ENCODE measurements at regions not wholly inside any gene's neighbourhood (a gene's known extent, or its start where the extent isn't known, plus 50 kb on each side); places are given as distances from the start of the nearest gene placed in this dataset.

DNA sequence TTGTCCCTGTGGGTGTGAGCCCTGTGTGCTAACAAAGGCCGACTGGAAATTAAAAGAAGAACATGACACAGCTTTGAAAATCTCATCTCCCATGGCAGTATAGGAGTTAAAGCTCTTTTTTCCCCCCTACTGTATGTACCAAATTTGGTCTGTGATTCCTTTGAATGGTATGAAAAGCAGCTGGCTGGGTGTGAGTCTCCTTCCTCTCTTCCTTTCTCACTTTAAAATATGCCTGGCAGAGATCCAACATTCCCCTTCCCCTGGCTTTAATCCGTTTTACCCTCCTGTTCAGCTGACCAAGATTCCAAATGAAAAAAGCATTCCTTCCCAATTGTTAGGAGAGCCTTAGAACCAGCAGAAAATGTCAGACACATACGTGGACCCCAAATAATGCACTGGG lies 225.0 kb upstream of the CELF2 start:
- FAIRE-seq, result peak; percentile 92
- dilution Hi-C loops (cut with MboI; ENCODE audit: extremely low pct_ligation_motif_present, low sequenced_read_pairs), result no loop called here
- H2AFZ ChIP-seq (ENCODE audit: control insufficient read depth, low read length), result no peak overlapping the region
- H3K27ac ChIP-seq (ENCODE audit: control insufficient read depth, insufficient read depth, low read length), result peak overlapping the region; percentile 59
- no peaks in the 10 kb centered on the region for H3K27me3 ChIP-seq (ENCODE audit: control insufficient read depth, extremely low read depth, insufficient read depth, low read length)
- peaks cover 0 to 5% of the 10 kb centered on the region in 2 experiments for H3K36me3 ChIP-seq (ENCODE audit: control insufficient read depth in 2 of 2, extremely low read depth in 1 of 2, insufficient read depth in 2 of 2, low read length in 2 of 2)
- peaks cover 67% of the 10 kb centered on the region for H3K4me1 ChIP-seq (ENCODE audit: control insufficient read depth, extremely low read depth, insufficient read depth, low read length)
- TF ChIP-seq EZH2 (IDR thresholded peaks at IDR 0.05; ENCODE audit: low read length), result no peak
- TF ChIP-seq, protein P1, sequence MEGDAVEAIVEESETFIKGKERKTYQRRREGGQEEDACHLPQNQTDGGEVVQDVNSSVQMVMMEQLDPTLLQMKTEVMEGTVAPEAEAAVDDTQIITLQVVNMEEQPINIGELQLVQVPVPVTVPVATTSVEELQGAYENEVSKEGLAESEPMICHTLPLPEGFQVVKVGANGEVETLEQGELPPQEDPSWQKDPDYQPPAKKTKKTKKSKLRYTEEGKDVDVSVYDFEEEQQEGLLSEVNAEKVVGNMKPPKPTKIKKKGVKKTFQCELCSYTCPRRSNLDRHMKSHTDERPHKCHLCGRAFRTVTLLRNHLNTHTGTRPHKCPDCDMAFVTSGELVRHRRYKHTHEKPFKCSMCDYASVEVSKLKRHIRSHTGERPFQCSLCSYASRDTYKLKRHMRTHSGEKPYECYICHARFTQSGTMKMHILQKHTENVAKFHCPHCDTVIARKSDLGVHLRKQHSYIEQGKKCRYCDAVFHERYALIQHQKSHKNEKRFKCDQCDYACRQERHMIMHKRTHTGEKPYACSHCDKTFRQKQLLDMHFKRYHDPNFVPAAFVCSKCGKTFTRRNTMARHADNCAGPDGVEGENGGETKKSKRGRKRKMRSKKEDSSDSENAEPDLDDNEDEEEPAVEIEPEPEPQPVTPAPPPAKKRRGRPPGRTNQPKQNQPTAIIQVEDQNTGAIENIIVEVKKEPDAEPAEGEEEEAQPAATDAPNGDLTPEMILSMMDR (optimal IDR thresholded peaks at IDR 0.05 in 1 of 3, IDR thresholded peaks at IDR 0.05 in 1 of 3, conservative IDR thresholded peaks at IDR 0.05 in 1 of 3; ENCODE audit: extremely low read depth in 1 of 3, insufficient read depth in 2 of 3, low read length in 3 of 3), result no peak
- peak overlapping the region; percentile 63 for H3K9ac ChIP-seq (ENCODE audit: control insufficient read depth, extremely low read depth, insufficient read depth, low read length)
- peak overlapping the region; percentile 86 for H3K4me2 ChIP-seq (ENCODE audit: control insufficient read depth, extremely low read depth, insufficient read depth, low read depth, low read length)
- no peaks in the 10 kb centered on the region for H3K9me3 ChIP-seq (ENCODE audit: control insufficient read depth, low read depth, low read length)
- no peak for DNase-seq (ENCODE audit: low read depth, low spot score)
- peak overlapping the region; percentile 50 to 76 (median 61) for H3K4me3 ChIP-seq (ENCODE audit: control insufficient read depth in 2 of 3, extremely low read depth in 1 of 3, insufficient read depth in 2 of 3, low read depth in 1 of 3, low read length in 3 of 3)
- no peaks in the 10 kb centered on the region for H4K20me1 ChIP-seq (ENCODE audit: control insufficient read depth, extremely low read depth, insufficient read depth, low read length)
- H3K79me2 ChIP-seq (ENCODE audit: control insufficient read depth, insufficient read depth, low read length), result peaks cover 21% of the 10 kb centered on the region
- H3K9me1 ChIP-seq (ENCODE audit: control insufficient read depth, extremely low read depth, insufficient read depth, low read length), result no peaks in the 10 kb centered on the region

DNA sequence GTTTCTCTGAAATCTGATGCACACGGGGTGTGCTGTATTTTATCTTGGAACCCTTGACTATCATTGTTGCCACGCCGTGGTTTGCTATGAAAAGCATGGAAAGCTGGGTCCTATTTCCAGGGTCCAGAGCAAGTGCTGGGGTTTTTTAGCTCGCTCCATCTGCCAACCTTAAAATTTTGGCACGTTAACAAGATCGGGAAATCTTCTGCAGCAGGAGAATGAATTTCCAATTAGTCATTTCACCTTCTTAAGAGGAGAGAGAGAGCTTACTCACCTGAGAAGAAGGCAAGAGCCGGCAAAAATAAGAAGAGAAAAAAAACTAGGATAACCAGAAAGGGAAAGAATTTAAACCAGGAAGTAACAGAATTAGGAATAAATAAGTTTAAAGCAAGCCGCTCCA lies 223.6 kb upstream of the CELF2 start:
- Histone ChIP-seq H3K9me3 (ENCODE audit: control insufficient read depth, low read depth, low read length) (no peaks in the 10 kb centered on the region), H2AFZ (ENCODE audit: control insufficient read depth, low read length) (no peak overlapping the region), H3K79me2 (ENCODE audit: control insufficient read depth, insufficient read depth, low read length) (peaks cover 14% of the 10 kb centered on the region), H3K27ac (ENCODE audit: control insufficient read depth, insufficient read depth, low read length) (peak overlapping the region; percentile 94), H3K9ac (ENCODE audit: control insufficient read depth, extremely low read depth, insufficient read depth, low read length) (peak overlapping the region; percentile 60), H3K4me2 (ENCODE audit: control insufficient read depth, extremely low read depth, insufficient read depth, low read depth, low read length) (peak overlapping the region; percentile 86), H3K9me1 (ENCODE audit: control insufficient read depth, extremely low read depth, insufficient read depth, low read length) (no peaks in the 10 kb centered on the region), H3K27me3 (ENCODE audit: control insufficient read depth, extremely low read depth, insufficient read depth, low read length) (no peaks in the 10 kb centered on the region), H3K4me1 (ENCODE audit: control insufficient read depth, extremely low read depth, insufficient read depth, low read length) (peaks cover 69% of the 10 kb centered on the region), H4K20me1 (ENCODE audit: control insufficient read depth, extremely low read depth, insufficient read depth, low read length) (no peaks in the 10 kb centered on the region), H3K4me3 (ENCODE audit: control insufficient read depth in 2 of 3, extremely low read depth in 1 of 3, insufficient read depth in 2 of 3, low read depth in 1 of 3, low read length in 3 of 3) (peak overlapping the region; percentile 50 to 76 (median 66)), H3K36me3 (ENCODE audit: control insufficient read depth in 2 of 2, extremely low read depth in 1 of 2, insufficient read depth in 2 of 2, low read length in 2 of 2) (peaks cover 0 to 5% of the 10 kb centered on the region in 2 experiments)
- TF ChIP-seq, protein P1 (optimal IDR thresholded peaks at IDR 0.05 in 1 of 3, IDR thresholded peaks at IDR 0.05 in 1 of 3, conservative IDR thresholded peaks at IDR 0.05 in 1 of 3; ENCODE audit: extremely low read depth in 1 of 3, insufficient read depth in 2 of 3, low read length in 3 of 3), result no peak
- TF ChIP-seq EZH2 (IDR thresholded peaks at IDR 0.05; ENCODE audit: low read length), result no peak
- no peak for DNase-seq (ENCODE audit: low read depth, low spot score)
- peak; percentile 94 for FAIRE-seq
- dilution Hi-C loops (cut with MboI; ENCODE audit: extremely low pct_ligation_motif_present, low sequenced_read_pairs), result no loop called here
